ENCODE measurements at regions not wholly inside any gene's neighbourhood (a gene's known extent, or its start where the extent isn't known, plus 50 kb on each side); places are given as distances from the start of the nearest gene placed in this dataset.

GRCh38 chr16:6827931-6828330 is 504.7 kb upstream of the RBFOX1 start:
- no peak for TF ChIP-seq CTCF (IDR thresholded peaks at IDR 0.05; ENCODE audit: low read depth, low read length)
- H3K4me3 ChIP-seq (ENCODE audit: low read depth, low read length): no peak overlapping the region

- H3K4me3 ChIP-seq (ENCODE audit: low read depth, low read length): no peak overlapping the region
- no peak for TF ChIP-seq CTCF (IDR thresholded peaks at IDR 0.05; ENCODE audit: low read depth, low read length)
These were observed 505.4 kb upstream of the RBFOX1 start for GRCh38 chr16:6827267-6827666.

GRCh38 chr16:6822041-6822440 is 510.6 kb upstream of the RBFOX1 start:
- no peak overlapping the region for H3K4me3 ChIP-seq (ENCODE audit: low read depth, low read length)
- no peak for TF ChIP-seq CTCF (IDR thresholded peaks at IDR 0.05; ENCODE audit: low read depth, low read length)

- no peak overlapping the region for H3K4me3 ChIP-seq (ENCODE audit: low read depth, low read length)
These were observed 528.2 kb upstream of the RBFOX1 start for GRCh38 chr16:6804461-6804860.

GRCh38 chr16:6803176-6803575 is 529.5 kb upstream of the RBFOX1 start:
- H3K4me3 ChIP-seq (ENCODE audit: low read depth, low read length): no peak overlapping the region

More at GRCh38 chr16:6804461-6804860, 528.2 kb upstream of the RBFOX1 start:
- no peak for TF ChIP-seq CTCF (IDR thresholded peaks at IDR 0.05; ENCODE audit: low read depth, low read length)

GRCh38 chr16:6797223-6797622 is 535.4 kb upstream of the RBFOX1 start:
- no peak for TF ChIP-seq CTCF (IDR thresholded peaks at IDR 0.05; ENCODE audit: low read depth, low read length)
- no peak overlapping the region for H3K4me3 ChIP-seq (ENCODE audit: low read depth, low read length)

More at GRCh38 chr16:6803176-6803575, 529.5 kb upstream of the RBFOX1 start:
- no peak for TF ChIP-seq CTCF (IDR thresholded peaks at IDR 0.05; ENCODE audit: low read depth, low read length)

- TF ChIP-seq CTCF (IDR thresholded peaks at IDR 0.05; ENCODE audit: low read depth, low read length): no peak
These were observed 555.0 kb upstream of the RBFOX1 start for GRCh38 chr16:6777624-6778023.

More at GRCh38 chr16:6777624-6778023, 555.0 kb upstream of the RBFOX1 start:
- no peak overlapping the region for H3K4me3 ChIP-seq (ENCODE audit: low read depth, low read length)

Measured in WI38 (cell line).